ENCODE measurements at regions not wholly inside any gene's neighbourhood (a gene's known extent, or its start where the extent isn't known, plus 50 kb on each side); places are given as distances from the start of the nearest gene placed in this dataset.
"Not testable (repeated sequence)": the region's sequence is repeated elsewhere in the genome, so short reads cannot be mapped to it uniquely, and the experiment has no call there.

GRCh38 chr1:147409886-147410285 lies 131.4 kb upstream of the BCL9 start:
- no peak for TF ChIP-seq POLR2A (IDR thresholded peaks at IDR 0.05)
- no peak for TF ChIP-seq POLR2AphosphoS5 (IDR thresholded peaks at IDR 0.05)
- no peak for TF ChIP-seq EP300 (IDR thresholded peaks at IDR 0.05)
- TF ChIP-seq, protein P1, sequence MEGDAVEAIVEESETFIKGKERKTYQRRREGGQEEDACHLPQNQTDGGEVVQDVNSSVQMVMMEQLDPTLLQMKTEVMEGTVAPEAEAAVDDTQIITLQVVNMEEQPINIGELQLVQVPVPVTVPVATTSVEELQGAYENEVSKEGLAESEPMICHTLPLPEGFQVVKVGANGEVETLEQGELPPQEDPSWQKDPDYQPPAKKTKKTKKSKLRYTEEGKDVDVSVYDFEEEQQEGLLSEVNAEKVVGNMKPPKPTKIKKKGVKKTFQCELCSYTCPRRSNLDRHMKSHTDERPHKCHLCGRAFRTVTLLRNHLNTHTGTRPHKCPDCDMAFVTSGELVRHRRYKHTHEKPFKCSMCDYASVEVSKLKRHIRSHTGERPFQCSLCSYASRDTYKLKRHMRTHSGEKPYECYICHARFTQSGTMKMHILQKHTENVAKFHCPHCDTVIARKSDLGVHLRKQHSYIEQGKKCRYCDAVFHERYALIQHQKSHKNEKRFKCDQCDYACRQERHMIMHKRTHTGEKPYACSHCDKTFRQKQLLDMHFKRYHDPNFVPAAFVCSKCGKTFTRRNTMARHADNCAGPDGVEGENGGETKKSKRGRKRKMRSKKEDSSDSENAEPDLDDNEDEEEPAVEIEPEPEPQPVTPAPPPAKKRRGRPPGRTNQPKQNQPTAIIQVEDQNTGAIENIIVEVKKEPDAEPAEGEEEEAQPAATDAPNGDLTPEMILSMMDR (IDR thresholded peaks at IDR 0.05): no peak
- H3K27ac ChIP-seq: no peak overlapping the region
- intact Hi-C loops (cut with DNase I): no loop called here
- no peak for DNase-seq
- WGBS, 2 donors: 94 to 96% methylated on average over 1 of the region's 1 CpG
- no peak overlapping the region for H3K4me3 ChIP-seq
- no peaks in the 10 kb centered on the region for H3K36me3 ChIP-seq
- no peaks in the 10 kb centered on the region for H3K27me3 ChIP-seq
- H3K9me3 ChIP-seq: peaks cover 0 to 4% (median 0%) of the 10 kb centered on the region in 4 donors
- H3K4me1 ChIP-seq: no peaks in the 10 kb centered on the region

GRCh38 chr1:147413110-147413605 lies 128.1 kb upstream of the BCL9 start:
- H3K36me3 ChIP-seq: no peaks in the 10 kb centered on the region
- 83 to 90% methylated on average over 4 of the region's 4 CpGs for WGBS, 2 donors
- H3K4me3 ChIP-seq: no peak overlapping the region
- H3K9me3 ChIP-seq: peaks cover 0 to 4% (median 0%) of the 10 kb centered on the region in 4 donors
- no peaks in the 10 kb centered on the region for H3K27me3 ChIP-seq
- no peak overlapping the region for H3K27ac ChIP-seq
- intact Hi-C loops (cut with DNase I): no loop called here
- no peak for TF ChIP-seq POLR2AphosphoS5 (IDR thresholded peaks at IDR 0.05)
- TF ChIP-seq EP300 (IDR thresholded peaks at IDR 0.05): no peak
- TF ChIP-seq, protein P1 (IDR thresholded peaks at IDR 0.05): no peak
- no peak for TF ChIP-seq POLR2A (IDR thresholded peaks at IDR 0.05)
- no peaks in the 10 kb centered on the region for H3K4me1 ChIP-seq
- no peak for DNase-seq

DNA sequence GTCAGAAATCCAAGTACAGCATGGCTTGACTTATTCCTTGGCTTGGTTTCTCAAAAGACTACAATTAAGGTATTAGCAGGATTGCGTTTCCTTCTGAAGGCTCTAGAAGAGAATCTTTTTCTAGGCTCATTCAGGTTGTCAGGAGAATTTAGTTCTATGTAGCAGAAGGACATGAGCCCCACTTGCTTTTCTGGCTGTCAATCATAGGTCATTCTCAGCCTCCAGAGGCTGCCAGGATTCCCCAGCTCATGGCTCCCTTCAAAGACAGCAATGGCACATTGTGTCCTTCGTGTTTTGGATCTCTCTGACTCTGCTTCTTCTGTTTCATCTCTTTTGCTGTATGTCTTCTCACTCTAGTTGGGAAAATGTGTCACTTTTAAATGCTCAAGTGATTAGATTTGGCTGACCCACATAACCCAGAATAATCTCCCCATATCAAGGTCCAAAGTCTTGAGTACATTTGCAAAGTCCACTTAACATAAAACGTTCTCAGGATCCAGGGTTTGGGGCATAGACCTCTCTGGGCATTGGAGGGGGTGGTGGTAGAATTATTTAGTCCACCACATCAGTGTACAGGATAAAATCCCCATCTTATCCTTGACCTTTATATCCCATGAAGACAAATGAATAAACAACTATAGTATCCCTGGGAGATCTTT lies 126.7 kb upstream of the BCL9 start:
- TF ChIP-seq POLR2AphosphoS5 (IDR thresholded peaks at IDR 0.05) (no peak), EP300 (IDR thresholded peaks at IDR 0.05) (no peak), POLR2A (IDR thresholded peaks at IDR 0.05) (no peak)
- TF ChIP-seq, protein P1 (IDR thresholded peaks at IDR 0.05): no peak
- DNase-seq: no peak
- Histone ChIP-seq H3K36me3 (no peaks in the 10 kb centered on the region), H3K27me3 (no peaks in the 10 kb centered on the region), H3K27ac (no peak overlapping the region), H3K4me3 (no peak overlapping the region), H3K4me1 (no peaks in the 10 kb centered on the region), H3K9me3 (peaks cover 0 to 4% (median 0%) of the 10 kb centered on the region in 4 donors)
- WGBS, 2 donors: 57 to 60% methylated on average over 3 of the region's 3 CpGs
- intact Hi-C loops (cut with DNase I): no loop called here

DNA sequence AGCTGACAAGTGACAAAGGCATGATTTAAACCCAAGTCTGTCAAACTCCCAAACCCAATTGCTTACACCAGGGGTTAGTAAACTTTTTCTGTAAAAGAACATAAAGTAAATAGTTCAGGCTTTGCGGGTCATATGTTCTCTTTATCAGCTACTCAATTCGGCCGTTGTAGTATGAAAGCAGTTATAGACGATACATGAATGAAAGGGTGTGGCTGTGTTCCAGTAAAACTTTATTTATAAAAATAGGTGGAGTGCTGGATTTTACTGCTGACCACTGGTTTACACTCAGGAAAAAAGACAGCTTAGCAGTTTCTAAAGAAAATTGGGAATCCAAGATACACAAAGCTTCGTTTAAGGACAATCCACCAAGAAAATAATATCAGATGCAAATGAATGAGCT lies 124.3 kb upstream of the BCL9 start:
- no peaks in the 10 kb centered on the region for H3K4me1 ChIP-seq
- H3K27me3 ChIP-seq: no peaks in the 10 kb centered on the region
- H3K9me3 ChIP-seq: no peaks in the 10 kb centered on the region
- H3K36me3 ChIP-seq: no peaks in the 10 kb centered on the region
- no peak overlapping the region for H3K27ac ChIP-seq
- intact Hi-C loops (cut with DNase I): no loop called here
- H3K4me3 ChIP-seq: no peak overlapping the region
- TF ChIP-seq POLR2AphosphoS5 (IDR thresholded peaks at IDR 0.05) (no peak), EP300 (IDR thresholded peaks at IDR 0.05) (no peak), POLR2A (IDR thresholded peaks at IDR 0.05) (no peak)
- TF ChIP-seq, protein P1 (IDR thresholded peaks at IDR 0.05): no peak
- DNase-seq: no peak
- 12 to 56% methylated on average over 5 of the region's 5 CpGs for WGBS, 2 donors

GRCh38 chr1:147423100-147423827 lies 118.0 kb upstream of the BCL9 start:
- intact Hi-C loops (cut with DNase I); H3K4me1 ChIP-seq: not testable (repeated sequence)
- 25 to 74% methylated on average over 31 of the region's 31 CpGs for WGBS, 2 donors

More at GRCh38 chr1:147423100-147423827, 118.0 kb upstream of the BCL9 start:
- H3K27ac ChIP-seq, H3K27me3 ChIP-seq, DNase-seq, H3K4me3 ChIP-seq, H3K36me3 ChIP-seq, H3K9me3 ChIP-seq: not testable (repeated sequence)

Data from sigmoid colon (tissue), 6 donors.